ENCODE measurements at regions not wholly inside any gene's neighbourhood (a gene's known extent, or its start where the extent isn't known, plus 50 kb on each side); places are given as distances from the start of the nearest gene placed in this dataset.

- in situ Hi-C loops (cut with MboI) (no loop called here), intact Hi-C loops (cut with micrococcal nuclease) (no loop called here)
- ChIA-PET CTCF (ENCODE audit: low intra/inter-chr PET ratio) (no interaction called here), POLR2A (interaction anchor here (0.6 kb wide), 1 partner anchor 568 kb away, joined by 3 read pairs; no protein-coding TSS in a partner anchor)
- H2AFZ ChIP-seq (ENCODE audit: low read depth, low read length): no peak overlapping the region
- H3K4me1 ChIP-seq (replicated peaks in 1 of 2; ENCODE audit: control insufficient read depth in 2 of 2, insufficient read depth in 2 of 2, low read length in 2 of 2): no peaks in the 10 kb centered on the region
- TF ChIP-seq CEBPB (tag; IDR thresholded peaks at IDR 0.05) (no peak), NCOA6 (IDR thresholded peaks at IDR 0.05) (no peak), SUPT5H (IDR thresholded peaks at IDR 0.05) (no peak), BCLAF1 (IDR thresholded peaks at IDR 0.05; ENCODE audit: borderline replicate concordance in 1 of 2, control insufficient read depth in 1 of 2, low read depth in 2 of 2, low read length in 1 of 2) (no peak), DEAF1 (CRISPR knock-in tag; IDR thresholded peaks at IDR 0.05) (no peak), SMC3 (conservative IDR thresholded peaks at IDR 0.05; ENCODE audit: insufficient read depth, low read depth, low read length) (no peak), COPS2 (conservative IDR thresholded peaks at IDR 0.05) (no peak), TRIM28 (IDR thresholded peaks at IDR 0.05) (no peak), MEF2D (tag; conservative IDR thresholded peaks at IDR 0.05; ENCODE audit: low read depth) (no peak), JUND (IDR thresholded peaks at IDR 0.05; ENCODE audit: borderline replicate concordance, low read depth, low read length) (no peak), JUND (tag; IDR thresholded peaks at IDR 0.05; ENCODE audit: borderline replicate concordance, low read depth, low read length) (no peak), MEF2A (IDR thresholded peaks at IDR 0.05; ENCODE audit: control insufficient read depth, low read depth, low read length) (no peak), ZNF354B (CRISPR knock-in tag; IDR thresholded peaks at IDR 0.05) (no peak), MBD1 (CRISPR knock-in tag; IDR thresholded peaks at IDR 0.05) (no peak)
- H3K27me3 ChIP-seq (ENCODE audit: control insufficient read depth in 2 of 2, insufficient read depth in 2 of 2, low read length in 2 of 2): no peaks in the 10 kb centered on the region
- no peaks in the 10 kb centered on the region for H4K20me1 ChIP-seq (replicated peaks; ENCODE audit: control insufficient read depth, insufficient read depth, low read length)
- no peak for DNase-seq (ENCODE audit: extremely low read depth in 1 of 4, low spot score in 3 of 4)
- H3K36me3 ChIP-seq (ENCODE audit: control insufficient read depth, insufficient read depth, low read length): no peaks in the 10 kb centered on the region
- no peaks in the 10 kb centered on the region for H3K9me1 ChIP-seq (ENCODE audit: control insufficient read depth, insufficient read depth, low read length)
- no TSS peak for BruUV-seq (replicated peaks)
- 0% methylated on average over 4 of the region's 4 CpGs for WGBS (ENCODE audit: insufficient coverage, low coverage, missing lambda C conversion rate)
- H3K4me2 ChIP-seq (ENCODE audit: insufficient read depth, low read length): no peak overlapping the region
- no peak for FAIRE-seq
- H3K9me3 ChIP-seq (replicated peaks; ENCODE audit: control insufficient read depth, insufficient read depth, low read depth, low read length): no peaks in the 10 kb centered on the region
- H3K27ac ChIP-seq (ENCODE audit: extremely low read depth, low read depth, low read length): no peak overlapping the region
- no peak overlapping the region for H3K4me3 ChIP-seq
- H3K9ac ChIP-seq (ENCODE audit: insufficient read depth in 1 of 2, low read depth in 2 of 2, low read length in 2 of 2): no peak overlapping the region
- no peak for ATAC-seq
- no peaks in the 10 kb centered on the region for H3K79me2 ChIP-seq (ENCODE audit: control insufficient read depth, insufficient read depth, low read length)
Measured at GRCh38 chr18:11304928-11305327, 155.6 kb upstream of the PIEZO2 start.

All from K562 (cell line).